ENCODE measurements at regions not wholly inside any gene's neighbourhood (a gene's known extent, or its start where the extent isn't known, plus 50 kb on each side); places are given as distances from the start of the nearest gene placed in this dataset.

GRCh38 chr5:104904561-104904960, 1342.0 kb upstream of the NUDT12 start:
- H3K4me1 ChIP-seq (ENCODE audit: control insufficient read depth, extremely low read depth, insufficient read depth, low read length): no peaks in the 10 kb centered on the region
- H3K79me2 ChIP-seq (ENCODE audit: control insufficient read depth, insufficient read depth, low read length): no peaks in the 10 kb centered on the region
- FAIRE-seq (no peak), DNase-seq (ENCODE audit: low read depth, low spot score) (no peak)
- POLR2A ChIA-PET: no interaction called here
- dilution Hi-C loops (cut with MboI; ENCODE audit: extremely low pct_ligation_motif_present, low sequenced_read_pairs): no loop called here
- H3K9me1 ChIP-seq (replicated peaks; ENCODE audit: control insufficient read depth, extremely low read depth, insufficient read depth, low read length): no peaks in the 10 kb centered on the region
- no peaks in the 10 kb centered on the region for H3K9me3 ChIP-seq (replicated peaks; ENCODE audit: control insufficient read depth, insufficient read depth, low read length)
- TF ChIP-seq MAX (IDR thresholded peaks at IDR 0.05; ENCODE audit: insufficient read depth, insufficient read length) (no peak), CTCF (IDR thresholded peaks at IDR 0.05; ENCODE audit: extremely low read depth in 1 of 2, insufficient read depth in 1 of 2, low read depth in 1 of 2, low read length in 2 of 2) (no peak), GATA2 (IDR thresholded peaks at IDR 0.05; ENCODE audit: insufficient read depth, insufficient read length, low read depth, low read length) (no peak), MYC (IDR thresholded peaks at IDR 0.05; ENCODE audit: low read depth, low read length) (no peak), FOS (IDR thresholded peaks at IDR 0.05; ENCODE audit: borderline replicate concordance, insufficient read depth, low read length) (no peak), JUN (IDR thresholded peaks at IDR 0.05; ENCODE audit: borderline replicate concordance, insufficient read depth, insufficient read length, low read depth) (no peak), POLR2A (IDR thresholded peaks at IDR 0.05; ENCODE audit: low read depth, low read length) (no peak), POLR2AphosphoS5 (IDR thresholded peaks at IDR 0.05; ENCODE audit: insufficient read depth, low read depth, low read length) (no peak), EZH2 (IDR thresholded peaks at IDR 0.05; ENCODE audit: borderline replicate concordance, low read depth, low read length, severe bottlenecking) (no peak)
- no peaks in the 10 kb centered on the region for H3K36me3 ChIP-seq (ENCODE audit: control insufficient read depth in 2 of 2, extremely low read depth in 1 of 2, insufficient read depth in 2 of 2, low read length in 2 of 2)
- CTCF ChIA-PET: no interaction called here
- no peaks in the 10 kb centered on the region for H3K27me3 ChIP-seq (ENCODE audit: control insufficient read depth in 2 of 2, insufficient read depth in 2 of 2, low read length in 2 of 2)
- no peak overlapping the region for H2AFZ ChIP-seq (ENCODE audit: low read depth, low read length)
- no peak overlapping the region for H3K9ac ChIP-seq (replicated peaks; ENCODE audit: extremely low read depth, insufficient read depth, low read length)
- no peak overlapping the region for H3K27ac ChIP-seq (ENCODE audit: insufficient read depth, low read depth, low read length)
- no peaks in the 10 kb centered on the region for H4K20me1 ChIP-seq (replicated peaks; ENCODE audit: control insufficient read depth, extremely low read depth, insufficient read depth, low read length)
- intact Hi-C loops (cut with micrococcal nuclease): no loop called here
- no peak overlapping the region for H3K4me3 ChIP-seq (replicated peaks in 1 of 3; ENCODE audit: insufficient read depth in 1 of 3, low read depth in 1 of 3, low read length in 3 of 3)
- BruUV-seq (replicated peaks): no TSS peak
- H3K4me2 ChIP-seq (ENCODE audit: insufficient read depth, low read length): no peak overlapping the region

All from endothelial cell of umbilical vein (primary cell).